ENCODE measurements at regions not wholly inside any gene's neighbourhood (a gene's known extent, or its start where the extent isn't known, plus 50 kb on each side); places are given as distances from the start of the nearest gene placed in this dataset.

DNA sequence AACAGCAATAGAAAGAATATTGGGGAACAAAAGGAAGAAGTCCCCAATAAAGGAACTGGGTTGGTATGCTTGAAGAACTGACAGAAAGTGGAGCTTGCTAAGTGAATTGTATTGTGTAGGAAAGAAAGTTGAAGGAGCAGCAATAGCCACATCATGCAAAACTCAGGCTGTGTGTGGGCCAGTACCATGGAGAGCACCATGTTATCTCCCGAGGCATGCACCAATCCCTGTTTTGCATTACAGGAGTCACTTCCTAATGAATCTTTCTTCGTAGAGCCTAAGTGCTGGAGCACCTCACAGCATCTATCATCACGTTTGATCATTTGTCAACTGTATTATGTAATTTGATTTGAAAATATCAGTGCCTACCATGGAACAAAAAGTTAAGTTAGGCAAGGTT lies 137.7 kb upstream of the NMUR2 start:
- H3K9ac ChIP-seq (ENCODE audit: insufficient read length) = no peak overlapping the region
- no peak overlapping the region for H3K4me3 ChIP-seq
- no peaks in the 10 kb centered on the region for H3K36me3 ChIP-seq (ENCODE audit: insufficient read depth, low read length)
- DNase-seq (ENCODE audit: low read depth, low spot score) = no peak
- H3K9me3 ChIP-seq (ENCODE audit: low read depth, low read length) = no peaks in the 10 kb centered on the region
- H3K27ac ChIP-seq = no peak overlapping the region
- TF ChIP-seq EZH2 (IDR thresholded peaks at IDR 0.05) (no peak), POLR2AphosphoS5 (IDR thresholded peaks at IDR 0.05; ENCODE audit: borderline replicate concordance, low read depth, low read length) (no peak), FOXP2 (optimal IDR thresholded peaks at IDR 0.05; ENCODE audit: control extremely low read depth, extremely low read length, insufficient read depth) (no peak)

DNA sequence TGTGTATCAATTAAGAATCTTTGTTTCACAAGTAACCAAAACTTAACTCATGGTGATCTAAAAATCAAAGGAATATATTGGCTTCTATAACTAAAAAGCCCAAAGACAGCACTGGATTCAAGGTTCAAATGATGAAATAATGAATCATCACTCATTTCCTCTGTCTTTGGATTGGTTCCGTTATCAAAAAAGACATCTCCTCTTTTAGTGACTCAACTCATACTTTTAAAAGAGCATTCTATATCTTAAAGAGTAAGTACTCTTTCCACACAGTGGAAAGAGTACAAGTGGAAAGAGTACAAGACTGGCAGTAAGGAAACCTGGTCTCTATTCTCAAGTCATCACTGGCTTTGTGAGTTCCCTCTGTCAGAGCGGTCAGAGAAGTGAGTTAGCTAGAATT lies 141.4 kb upstream of the NMUR2 start:
- H3K9ac ChIP-seq (ENCODE audit: insufficient read length) = no peak overlapping the region
- TF ChIP-seq FOXP2 (optimal IDR thresholded peaks at IDR 0.05; ENCODE audit: control extremely low read depth, extremely low read length, insufficient read depth) (no peak), EZH2 (IDR thresholded peaks at IDR 0.05) (no peak), POLR2AphosphoS5 (IDR thresholded peaks at IDR 0.05; ENCODE audit: borderline replicate concordance, low read depth, low read length) (no peak)
- no peak overlapping the region for H3K27ac ChIP-seq
- DNase-seq (ENCODE audit: low read depth, low spot score) = no peak
- H3K4me3 ChIP-seq = no peak overlapping the region
- no peaks in the 10 kb centered on the region for H3K9me3 ChIP-seq (ENCODE audit: low read depth, low read length)
- no peaks in the 10 kb centered on the region for H3K36me3 ChIP-seq (ENCODE audit: insufficient read depth, low read length)

DNA sequence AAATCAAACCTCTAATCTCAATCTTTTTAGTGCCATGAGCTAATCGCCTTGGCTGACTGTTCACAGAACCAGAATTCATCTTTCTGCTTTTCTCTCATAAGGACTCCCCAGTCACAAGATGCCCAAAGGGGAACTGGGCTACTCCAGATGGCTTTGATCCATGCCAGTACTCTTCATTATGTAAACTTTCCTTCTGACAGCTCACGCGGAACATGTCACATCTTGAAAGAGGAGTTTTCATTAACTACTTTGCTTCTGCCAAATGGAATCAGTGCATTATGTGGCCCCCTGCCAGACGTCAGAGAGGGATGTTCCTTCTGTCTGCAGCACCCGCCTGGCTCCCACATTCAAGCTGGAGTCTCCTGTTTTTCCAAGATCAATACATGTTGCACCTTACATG lies 142.1 kb upstream of the NMUR2 start:
- Histone ChIP-seq H3K27ac (no peak overlapping the region), H3K4me3 (no peak overlapping the region), H3K9me3 (ENCODE audit: low read depth, low read length) (no peaks in the 10 kb centered on the region), H3K36me3 (ENCODE audit: insufficient read depth, low read length) (no peaks in the 10 kb centered on the region), H3K9ac (ENCODE audit: insufficient read length) (no peak overlapping the region)
- no peak for DNase-seq (ENCODE audit: low read depth, low spot score)
- TF ChIP-seq EZH2 (IDR thresholded peaks at IDR 0.05) = no peak

DNA sequence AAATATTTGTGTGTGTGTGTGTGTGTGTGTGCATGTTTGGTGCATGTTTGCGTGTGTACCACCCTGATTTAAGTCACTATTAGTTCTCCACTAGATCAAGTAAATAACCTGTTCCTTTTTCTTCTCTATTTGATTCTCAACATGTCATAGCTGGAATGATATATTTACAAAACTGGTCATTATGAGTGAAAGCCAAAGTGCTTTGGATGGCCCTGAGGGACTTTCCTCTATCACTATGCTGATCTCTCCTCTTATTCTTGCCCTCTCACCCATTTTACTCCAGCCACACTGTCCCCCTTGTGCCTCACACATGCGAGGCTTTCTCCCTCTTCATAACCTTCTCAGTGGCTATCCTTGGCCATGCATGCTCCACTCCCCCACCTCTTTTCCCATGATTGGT lies 144.6 kb upstream of the NMUR2 start:
- no peaks in the 10 kb centered on the region for H3K36me3 ChIP-seq (ENCODE audit: insufficient read depth, low read length)
- no peak overlapping the region for H3K9ac ChIP-seq (ENCODE audit: insufficient read length)
- H3K9me3 ChIP-seq (ENCODE audit: low read depth, low read length) = no peaks in the 10 kb centered on the region
- no peak for TF ChIP-seq FOXP2 (optimal IDR thresholded peaks at IDR 0.05; ENCODE audit: control extremely low read depth, extremely low read length, insufficient read depth)
- TF ChIP-seq POLR2AphosphoS5 (IDR thresholded peaks at IDR 0.05; ENCODE audit: borderline replicate concordance, low read depth, low read length) = no peak
- TF ChIP-seq EZH2 (IDR thresholded peaks at IDR 0.05) = no peak
- no peak for DNase-seq (ENCODE audit: low read depth, low spot score)
- H3K4me3 ChIP-seq = no peak overlapping the region
- H3K27ac ChIP-seq = no peak overlapping the region

DNA sequence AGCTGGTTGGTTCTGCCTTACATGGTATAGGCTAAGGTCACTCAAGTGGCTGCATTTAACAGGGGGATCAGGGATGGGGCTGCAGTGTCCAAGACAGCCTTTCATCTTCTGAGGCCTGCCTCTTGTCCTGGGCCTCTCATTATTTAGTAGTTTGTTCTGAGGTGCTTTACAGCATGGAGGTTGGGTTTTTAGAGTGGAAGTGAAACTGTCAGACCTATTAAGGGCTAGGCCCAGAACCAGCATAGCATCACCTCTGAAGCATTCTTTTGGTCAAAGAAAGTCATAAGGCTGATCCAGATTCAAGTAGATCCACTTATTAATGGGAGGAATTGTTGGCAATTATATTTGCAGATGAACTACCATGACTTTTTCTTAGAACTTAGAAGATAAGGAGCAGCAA lies 146.0 kb upstream of the NMUR2 start:
- Histone ChIP-seq H3K9me3 (ENCODE audit: low read depth, low read length) (no peaks in the 10 kb centered on the region), H3K27ac (no peak overlapping the region), H3K9ac (ENCODE audit: insufficient read length) (no peak overlapping the region), H3K36me3 (ENCODE audit: insufficient read depth, low read length) (no peaks in the 10 kb centered on the region), H3K4me3 (no peak overlapping the region)
- TF ChIP-seq FOXP2 (optimal IDR thresholded peaks at IDR 0.05; ENCODE audit: control extremely low read depth, extremely low read length, insufficient read depth) (no peak), EZH2 (IDR thresholded peaks at IDR 0.05) (no peak), POLR2AphosphoS5 (IDR thresholded peaks at IDR 0.05; ENCODE audit: borderline replicate concordance, low read depth, low read length) (no peak)
- no peak for DNase-seq (ENCODE audit: low read depth, low spot score)

DNA sequence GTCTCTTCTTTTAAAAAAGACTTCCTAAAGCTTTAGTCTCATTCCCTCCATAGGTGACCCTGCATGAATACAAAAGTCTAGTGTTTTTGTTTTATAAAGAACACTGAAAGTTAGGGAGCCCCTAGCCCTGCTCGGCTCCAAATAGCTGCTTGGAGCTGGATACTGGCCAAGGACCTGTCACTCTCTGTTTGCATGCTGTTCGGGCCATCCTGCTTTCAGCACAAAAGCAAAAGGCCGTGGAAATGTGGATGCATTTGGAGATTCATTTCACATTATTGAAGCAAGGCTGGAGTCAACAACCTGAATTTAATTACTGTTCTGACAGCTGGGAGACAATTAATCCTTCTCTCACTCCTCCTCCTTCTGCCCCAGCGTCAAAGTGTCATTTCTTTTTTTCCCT lies 151.7 kb upstream of the NMUR2 start:
- H3K27ac ChIP-seq = no peak overlapping the region
- no peaks in the 10 kb centered on the region for H3K9me3 ChIP-seq (ENCODE audit: low read depth, low read length)
- no peak overlapping the region for H3K9ac ChIP-seq (ENCODE audit: insufficient read length)
- H3K36me3 ChIP-seq (ENCODE audit: insufficient read depth, low read length) = no peaks in the 10 kb centered on the region
- DNase-seq (ENCODE audit: low read depth, low spot score) = no peak
- no peak overlapping the region for H3K4me3 ChIP-seq
- TF ChIP-seq POLR2AphosphoS5 (IDR thresholded peaks at IDR 0.05; ENCODE audit: borderline replicate concordance, low read depth, low read length) (no peak), EZH2 (IDR thresholded peaks at IDR 0.05) (no peak), FOXP2 (optimal IDR thresholded peaks at IDR 0.05; ENCODE audit: control extremely low read depth, extremely low read length, insufficient read depth) (no peak)

DNA sequence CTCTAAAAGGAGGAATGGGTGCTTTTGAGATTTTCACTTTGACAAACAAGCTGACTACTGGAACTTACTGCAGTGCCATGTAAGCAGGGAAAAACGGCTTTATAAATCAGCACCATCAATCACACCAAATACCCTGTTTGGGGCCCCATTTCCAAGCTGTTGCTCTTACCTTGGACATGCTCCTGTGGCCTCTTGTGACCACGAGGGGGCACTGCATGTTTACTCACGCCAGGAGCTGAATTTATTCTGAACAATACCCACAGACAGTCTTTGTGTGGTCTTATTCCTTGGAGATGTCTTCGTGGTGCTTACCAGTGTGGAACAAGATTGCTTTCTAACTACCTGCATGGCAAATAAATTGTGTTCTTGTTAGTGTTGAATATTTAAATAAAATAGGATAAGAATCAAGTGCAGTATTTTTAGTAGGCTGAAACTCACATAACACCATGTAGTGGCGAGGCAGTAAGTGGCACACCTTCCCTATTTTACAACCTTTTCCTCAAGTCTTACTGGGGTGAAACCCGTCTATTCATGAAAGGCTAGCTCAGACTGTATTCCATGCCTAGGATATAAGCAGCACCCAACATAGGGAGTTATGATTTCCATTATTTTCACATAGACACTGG lies 155.5 kb upstream of the NMUR2 start:
- H3K4me3 ChIP-seq = no peak overlapping the region
- no peaks in the 10 kb centered on the region for H3K9me3 ChIP-seq (ENCODE audit: low read depth, low read length)
- DNase-seq (ENCODE audit: low read depth, low spot score) = no peak
- H3K9ac ChIP-seq (ENCODE audit: insufficient read length) = no peak overlapping the region
- no peak for TF ChIP-seq EZH2 (IDR thresholded peaks at IDR 0.05)
- TF ChIP-seq POLR2AphosphoS5 (IDR thresholded peaks at IDR 0.05; ENCODE audit: borderline replicate concordance, low read depth, low read length) = no peak
- no peak for TF ChIP-seq FOXP2 (optimal IDR thresholded peaks at IDR 0.05; ENCODE audit: control extremely low read depth, extremely low read length, insufficient read depth)
- H3K27ac ChIP-seq = no peak overlapping the region
- no peaks in the 10 kb centered on the region for H3K36me3 ChIP-seq (ENCODE audit: insufficient read depth, low read length)

DNA sequence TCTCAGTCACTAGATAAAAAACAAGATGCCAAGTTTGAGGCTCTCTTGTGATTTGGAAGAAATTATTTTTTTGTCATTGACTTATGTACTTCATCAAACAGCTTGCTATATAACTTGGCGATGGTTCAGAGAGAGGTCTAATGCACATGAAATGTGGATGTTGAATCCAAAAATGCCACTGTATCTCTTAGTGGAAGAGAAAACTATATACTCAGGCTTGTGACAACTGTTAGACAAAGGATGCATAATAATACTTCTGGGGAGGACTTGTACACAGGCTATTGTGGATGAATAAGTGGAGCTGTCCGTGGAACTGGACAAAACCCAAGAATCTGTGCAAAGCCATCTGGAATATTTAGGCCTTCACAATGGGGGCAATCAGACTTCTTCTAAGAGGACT lies 162.9 kb upstream of the NMUR2 start:
- Histone ChIP-seq H3K4me3 (no peak overlapping the region), H3K9ac (ENCODE audit: insufficient read length) (no peak overlapping the region), H3K9me3 (ENCODE audit: low read depth, low read length) (no peaks in the 10 kb centered on the region), H3K36me3 (ENCODE audit: insufficient read depth, low read length) (no peaks in the 10 kb centered on the region), H3K27ac (no peak overlapping the region)
- no peak for DNase-seq (ENCODE audit: low read depth, low spot score)
- no peak for TF ChIP-seq FOXP2 (optimal IDR thresholded peaks at IDR 0.05; ENCODE audit: control extremely low read depth, extremely low read length, insufficient read depth)
- TF ChIP-seq POLR2AphosphoS5 (IDR thresholded peaks at IDR 0.05; ENCODE audit: borderline replicate concordance, low read depth, low read length) = no peak
- no peak for TF ChIP-seq EZH2 (IDR thresholded peaks at IDR 0.05)

DNA sequence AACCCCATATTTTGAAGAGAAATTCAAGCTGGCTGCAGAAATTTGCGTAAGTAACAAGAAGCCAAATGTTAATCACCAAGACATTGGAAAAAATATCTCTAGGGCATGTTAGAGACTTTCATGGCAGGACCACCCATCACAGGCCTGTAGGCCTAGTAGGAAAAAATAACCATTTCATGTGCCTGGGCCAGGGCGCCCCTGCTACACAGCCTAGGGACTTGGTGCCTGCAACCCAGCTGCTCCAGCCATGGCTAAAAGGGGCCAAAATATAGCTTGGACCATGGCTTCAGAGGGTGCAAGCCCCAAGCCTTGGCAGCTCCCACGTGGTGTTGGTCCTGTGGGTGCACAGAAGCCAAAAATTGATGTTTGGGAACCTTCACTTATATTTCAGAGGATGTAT lies 167.7 kb upstream of the NMUR2 start:
- TF ChIP-seq EZH2 (IDR thresholded peaks at IDR 0.05) (no peak), POLR2AphosphoS5 (IDR thresholded peaks at IDR 0.05; ENCODE audit: borderline replicate concordance, low read depth, low read length) (no peak), FOXP2 (optimal IDR thresholded peaks at IDR 0.05; ENCODE audit: control extremely low read depth, extremely low read length, insufficient read depth) (no peak)
- no peak overlapping the region for H3K9ac ChIP-seq (ENCODE audit: insufficient read length)
- H3K9me3 ChIP-seq (ENCODE audit: low read depth, low read length) = no peaks in the 10 kb centered on the region
- no peak overlapping the region for H3K27ac ChIP-seq
- H3K36me3 ChIP-seq (ENCODE audit: insufficient read depth, low read length) = no peaks in the 10 kb centered on the region
- no peak overlapping the region for H3K4me3 ChIP-seq
- DNase-seq (ENCODE audit: low read depth, low spot score) = no peak

Measured in SK-N-MC (cell line).